ENCODE measurements at regions not wholly inside any gene's neighbourhood (a gene's known extent, or its start where the extent isn't known, plus 50 kb on each side); places are given as distances from the start of the nearest gene placed in this dataset.

DNA sequence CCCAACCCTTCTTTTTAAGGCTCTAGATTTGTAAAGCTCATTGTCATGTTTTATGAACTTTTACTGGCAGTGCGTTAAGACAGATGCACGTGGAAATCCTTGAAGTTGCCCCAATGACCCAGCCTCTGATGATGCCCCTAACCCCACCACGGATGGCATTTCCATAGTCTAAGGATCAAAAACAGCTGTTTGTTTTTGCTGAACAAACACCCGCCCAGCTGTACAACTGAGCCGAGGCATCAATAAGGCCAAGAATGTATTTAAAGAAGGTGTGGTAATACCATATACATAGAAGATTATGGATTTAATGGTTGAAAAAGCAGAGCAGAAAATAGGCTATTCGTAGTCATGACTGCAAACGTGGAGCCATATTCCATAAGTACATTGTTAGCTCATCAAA, 83.7 kb downstream of the SALL1 start:
- Histone ChIP-seq H3K27me3 (no peaks in the 10 kb centered on the region), H3K27ac (no peak overlapping the region), H3K4me1 (no peaks in the 10 kb centered on the region), H3K4me3 (no peak overlapping the region), H3K36me3 (no peaks in the 10 kb centered on the region), H3K9me3 (no peaks in the 10 kb centered on the region)
- 36 to 47% methylated on average over 7 of the region's 7 CpGs for WGBS, 2 donors (ENCODE audit: low coverage in 1 of 2)
- intact Hi-C loops (cut with DNase I; ENCODE audit: low total_unique reads) (no loop called here), in situ Hi-C loops (cut with MboI; ENCODE audit: low pct_ligation_motif_present in 1 of 4, low pct_unique_long_range_greater_than_20kb in 1 of 4, low sequenced_read_pairs in 3 of 4) (no loop called here)
- no peak for TF ChIP-seq POLR2A (IDR thresholded peaks at IDR 0.05)
- no peak for TF ChIP-seq POLR2AphosphoS5 (IDR thresholded peaks at IDR 0.05)
- no peak for TF ChIP-seq EP300 (IDR thresholded peaks at IDR 0.05; ENCODE audit: low read depth)
- TF ChIP-seq, protein P1, sequence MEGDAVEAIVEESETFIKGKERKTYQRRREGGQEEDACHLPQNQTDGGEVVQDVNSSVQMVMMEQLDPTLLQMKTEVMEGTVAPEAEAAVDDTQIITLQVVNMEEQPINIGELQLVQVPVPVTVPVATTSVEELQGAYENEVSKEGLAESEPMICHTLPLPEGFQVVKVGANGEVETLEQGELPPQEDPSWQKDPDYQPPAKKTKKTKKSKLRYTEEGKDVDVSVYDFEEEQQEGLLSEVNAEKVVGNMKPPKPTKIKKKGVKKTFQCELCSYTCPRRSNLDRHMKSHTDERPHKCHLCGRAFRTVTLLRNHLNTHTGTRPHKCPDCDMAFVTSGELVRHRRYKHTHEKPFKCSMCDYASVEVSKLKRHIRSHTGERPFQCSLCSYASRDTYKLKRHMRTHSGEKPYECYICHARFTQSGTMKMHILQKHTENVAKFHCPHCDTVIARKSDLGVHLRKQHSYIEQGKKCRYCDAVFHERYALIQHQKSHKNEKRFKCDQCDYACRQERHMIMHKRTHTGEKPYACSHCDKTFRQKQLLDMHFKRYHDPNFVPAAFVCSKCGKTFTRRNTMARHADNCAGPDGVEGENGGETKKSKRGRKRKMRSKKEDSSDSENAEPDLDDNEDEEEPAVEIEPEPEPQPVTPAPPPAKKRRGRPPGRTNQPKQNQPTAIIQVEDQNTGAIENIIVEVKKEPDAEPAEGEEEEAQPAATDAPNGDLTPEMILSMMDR (IDR thresholded peaks at IDR 0.05), result no peak
- no peak for DNase-seq

DNA sequence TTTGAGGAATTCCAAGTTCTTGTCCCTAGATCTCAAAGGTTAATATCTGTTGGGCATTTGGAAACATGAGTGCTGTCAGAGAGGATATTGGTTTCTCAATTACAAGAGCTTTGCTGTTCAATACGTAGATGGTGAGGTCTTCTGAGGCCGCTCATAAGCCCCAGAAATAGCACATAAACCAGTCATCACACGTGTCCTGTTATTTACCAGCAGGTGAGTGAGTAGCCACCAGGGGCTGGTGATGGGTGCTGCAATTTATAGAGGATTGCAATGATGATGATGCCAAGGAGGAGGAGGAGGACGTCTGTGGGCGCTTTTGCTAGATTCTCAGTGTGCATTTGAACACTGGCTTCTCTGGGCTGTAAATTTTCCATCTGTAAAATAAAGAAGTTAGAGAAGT, 89.0 kb downstream of the SALL1 start:
- 60 to 62% methylated on average over 1 to 5 of the region's 5 CpGs for WGBS, 2 donors (ENCODE audit: low coverage in 1 of 2)
- no peaks in the 10 kb centered on the region for H3K36me3 ChIP-seq
- no peak for DNase-seq
- in situ Hi-C loops (cut with MboI; ENCODE audit: low pct_ligation_motif_present in 1 of 4, low pct_unique_long_range_greater_than_20kb in 1 of 4, low sequenced_read_pairs in 3 of 4) (no loop called here), intact Hi-C loops (cut with DNase I; ENCODE audit: low total_unique reads) (no loop called here)
- H3K9me3 ChIP-seq, result no peaks in the 10 kb centered on the region
- no peaks in the 10 kb centered on the region for H3K4me1 ChIP-seq
- H3K4me3 ChIP-seq, result no peak overlapping the region
- TF ChIP-seq POLR2A (IDR thresholded peaks at IDR 0.05), result no peak
- TF ChIP-seq, protein P1 (IDR thresholded peaks at IDR 0.05), result no peak
- no peak for TF ChIP-seq POLR2AphosphoS5 (IDR thresholded peaks at IDR 0.05)
- no peak for TF ChIP-seq EP300 (IDR thresholded peaks at IDR 0.05; ENCODE audit: low read depth)
- H3K27ac ChIP-seq, result no peak overlapping the region
- H3K27me3 ChIP-seq, result no peaks in the 10 kb centered on the region

DNA sequence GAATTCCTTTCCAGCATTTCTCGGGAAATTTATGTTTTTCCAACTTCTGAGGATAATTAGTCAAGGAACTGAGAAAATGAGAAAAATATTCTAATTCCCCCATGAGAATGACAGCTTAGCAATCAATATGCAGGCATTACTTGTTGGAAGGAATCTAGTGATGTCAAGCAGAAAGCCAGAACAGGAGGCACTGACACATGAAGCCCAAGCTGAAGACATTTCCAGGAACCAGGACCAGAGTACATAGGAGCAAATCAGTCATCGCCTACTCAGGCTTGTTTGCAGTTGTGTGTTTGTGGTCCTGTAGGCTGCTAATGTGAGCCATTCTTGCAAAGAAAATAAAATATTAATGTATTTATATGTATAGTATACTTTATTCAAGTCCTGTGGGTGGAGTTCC, 89.7 kb downstream of the SALL1 start:
- H3K9me3 ChIP-seq, result no peaks in the 10 kb centered on the region
- H3K4me3 ChIP-seq, result no peak overlapping the region
- no peaks in the 10 kb centered on the region for H3K4me1 ChIP-seq
- no peak for DNase-seq
- no peak overlapping the region for H3K27ac ChIP-seq
- in situ Hi-C loops (cut with MboI; ENCODE audit: low pct_ligation_motif_present in 1 of 4, low pct_unique_long_range_greater_than_20kb in 1 of 4, low sequenced_read_pairs in 3 of 4), result no loop called here
- WGBS, 2 donors (ENCODE audit: low coverage in 1 of 2), result 53 to 61% methylated on average over 2 of the region's 2 CpGs
- no peaks in the 10 kb centered on the region for H3K36me3 ChIP-seq
- TF ChIP-seq, protein P1 (IDR thresholded peaks at IDR 0.05), result no peak
- TF ChIP-seq POLR2A (IDR thresholded peaks at IDR 0.05) (no peak), EP300 (IDR thresholded peaks at IDR 0.05; ENCODE audit: low read depth) (no peak), POLR2AphosphoS5 (IDR thresholded peaks at IDR 0.05) (no peak)
- H3K27me3 ChIP-seq, result no peaks in the 10 kb centered on the region
- intact Hi-C loops (cut with DNase I; ENCODE audit: low total_unique reads), result no loop called here

DNA sequence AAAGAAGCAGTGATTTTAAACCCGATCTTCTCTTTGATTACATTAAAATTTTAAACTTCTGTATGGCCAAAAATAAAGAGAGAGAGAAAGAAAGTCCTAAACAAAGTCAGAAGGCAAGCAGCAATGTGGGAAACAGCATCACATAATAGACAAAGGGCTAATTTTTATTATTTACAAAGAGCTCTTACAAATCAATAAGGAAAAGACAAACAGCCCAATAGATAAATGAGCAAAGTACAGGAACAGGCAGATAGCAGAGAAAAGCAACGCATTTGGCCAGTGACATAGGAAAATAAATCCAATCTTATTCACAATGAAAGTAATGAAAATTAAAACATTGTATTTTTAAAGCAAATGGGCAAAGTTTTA, 93.1 kb downstream of the SALL1 start:
- Histone ChIP-seq H3K4me3 (no peak overlapping the region), H3K27me3 (no peaks in the 10 kb centered on the region), H3K36me3 (no peaks in the 10 kb centered on the region), H3K4me1 (no peaks in the 10 kb centered on the region), H3K9me3 (no peaks in the 10 kb centered on the region), H3K27ac (no peak overlapping the region)
- in situ Hi-C loops (cut with MboI; ENCODE audit: low pct_ligation_motif_present in 1 of 4, low pct_unique_long_range_greater_than_20kb in 1 of 4, low sequenced_read_pairs in 3 of 4) (no loop called here), intact Hi-C loops (cut with DNase I; ENCODE audit: low total_unique reads) (no loop called here)
- TF ChIP-seq POLR2A (IDR thresholded peaks at IDR 0.05), result no peak
- TF ChIP-seq EP300 (IDR thresholded peaks at IDR 0.05; ENCODE audit: low read depth), result no peak
- TF ChIP-seq, protein P1 (IDR thresholded peaks at IDR 0.05), result no peak
- no peak for TF ChIP-seq POLR2AphosphoS5 (IDR thresholded peaks at IDR 0.05)
- WGBS, 2 donors (ENCODE audit: low coverage in 1 of 2), result 48 to 69% methylated on average over 2 of the region's 2 CpGs
- no peak for DNase-seq
